NCI-H526 treated with DMSO at 0.1 percent for 48 hours (cell line): ENCODE measurements at regions not wholly inside any gene's neighbourhood (a gene's known extent, or its start where the extent isn't known, plus 50 kb on each side); places are given as distances from the start of the nearest gene placed in this dataset.

Experiments used
- DNase-seq: peaks from one replicate; lab custom pipeline; 2025; lab: John Stamatoyannopoulos, UW

DNA sequence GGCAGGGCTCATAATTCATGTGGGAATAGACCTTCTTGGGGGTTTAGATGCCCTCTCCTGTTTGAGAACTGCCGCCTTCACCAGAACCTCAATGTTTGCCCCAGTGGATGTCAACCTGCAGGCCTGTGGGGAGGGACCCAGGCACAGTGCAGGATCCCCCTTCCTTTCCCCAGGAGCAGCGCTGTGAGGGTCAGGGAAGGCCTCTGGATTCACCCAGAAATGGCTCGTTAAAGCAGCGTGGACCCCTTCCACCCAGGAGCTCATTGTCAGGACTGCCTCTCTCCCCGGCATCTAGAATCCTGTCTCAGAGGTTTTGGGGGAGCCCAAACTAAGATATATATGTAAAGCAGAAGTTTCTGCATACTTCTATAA lies 188.3 kb downstream of the GADD45G start:
- no peak for DNase-seq

DNA sequence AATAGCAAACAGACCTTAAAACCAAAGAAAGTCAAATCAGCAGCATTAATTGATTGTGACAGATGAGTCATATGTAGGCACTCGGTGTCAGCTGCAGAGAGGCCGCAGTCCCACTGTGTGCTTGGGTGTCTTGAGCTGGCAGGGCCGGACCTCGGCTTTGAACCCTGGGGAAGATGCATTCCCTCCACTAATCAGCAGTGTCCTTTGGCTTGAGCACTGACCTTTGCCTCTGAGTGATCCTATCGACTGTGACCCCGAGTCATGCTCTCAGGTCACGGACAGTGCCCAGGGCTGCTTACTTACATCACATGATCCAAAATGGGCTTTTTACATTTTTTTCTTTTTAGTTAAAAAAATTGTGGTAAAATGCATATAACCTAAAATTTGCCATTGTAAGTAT lies 188.7 kb downstream of the GADD45G start:
- DNase-seq = no peak

DNA sequence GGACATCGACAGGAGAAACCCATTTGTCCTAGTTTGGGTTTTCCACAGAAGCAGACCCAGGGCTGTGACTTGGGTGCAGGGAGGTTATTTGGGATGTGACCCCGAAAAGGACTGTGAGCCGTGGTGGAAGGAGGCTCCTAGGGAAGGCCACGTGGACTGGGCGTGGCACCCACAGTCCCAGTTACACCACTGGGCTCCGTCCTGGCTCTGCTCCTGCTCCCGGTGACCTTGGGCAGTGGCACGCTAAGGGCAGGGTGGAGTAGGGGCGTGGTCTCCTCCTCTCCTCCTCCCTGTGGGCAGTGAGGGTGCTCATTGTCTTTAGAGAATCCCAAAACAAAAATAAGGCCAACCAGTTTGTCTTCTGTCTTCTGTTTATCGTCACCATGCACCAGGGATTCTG lies 190.1 kb downstream of the GADD45G start:
- DNase-seq = no peak

DNA sequence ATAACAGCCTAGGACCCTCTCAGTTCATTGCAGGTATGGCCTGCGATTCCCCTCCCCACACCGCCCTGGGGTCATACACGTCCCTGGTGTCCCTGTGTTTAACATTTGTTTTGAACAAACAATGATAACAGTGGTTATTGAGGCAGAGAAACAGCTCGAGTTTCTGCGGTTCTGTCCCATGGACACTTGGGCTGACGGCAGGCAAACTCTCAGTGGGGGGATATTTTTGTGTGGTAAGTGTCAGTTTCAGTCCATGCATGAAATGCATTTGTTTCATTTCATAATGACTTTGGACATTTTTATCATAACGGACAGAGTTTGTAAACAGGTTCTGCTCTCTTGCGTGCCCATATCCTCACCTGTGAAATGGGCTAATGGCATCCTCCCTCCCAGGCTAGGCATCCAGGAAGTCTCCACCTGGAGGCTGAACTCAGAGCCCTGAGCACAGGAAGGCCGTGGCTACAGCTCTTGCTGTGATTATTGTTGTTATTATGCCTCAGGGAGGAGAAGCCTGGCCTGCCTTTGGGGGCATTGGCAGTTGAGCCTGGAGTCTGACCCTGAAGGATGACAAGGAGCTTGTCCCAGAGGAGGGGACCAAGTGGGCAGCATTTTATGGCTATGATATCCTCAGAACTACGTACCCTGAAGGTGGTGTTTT lies 190.9 kb downstream of the GADD45G start:
- no peak for DNase-seq

DNA sequence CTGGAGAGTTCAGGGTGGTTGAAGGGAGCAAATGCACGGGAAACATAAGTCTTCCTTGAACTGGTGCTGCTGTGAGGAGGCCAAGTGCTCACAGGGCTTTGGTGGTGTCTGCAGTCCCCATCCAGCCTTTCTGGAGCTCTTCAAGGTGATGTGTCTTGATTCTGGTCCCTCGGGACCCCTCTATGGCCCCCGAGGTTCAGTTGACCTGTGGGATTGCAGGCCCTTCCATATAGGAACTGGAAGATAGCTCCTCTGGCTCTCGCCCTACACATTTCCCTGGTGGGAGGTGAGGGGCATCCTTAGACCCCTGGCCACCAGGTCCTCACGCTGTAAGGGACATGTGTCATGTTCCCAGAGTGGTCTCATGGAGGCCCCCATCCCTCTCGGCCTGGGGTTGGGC lies 191.8 kb downstream of the GADD45G start:
- no peak for DNase-seq

DNA sequence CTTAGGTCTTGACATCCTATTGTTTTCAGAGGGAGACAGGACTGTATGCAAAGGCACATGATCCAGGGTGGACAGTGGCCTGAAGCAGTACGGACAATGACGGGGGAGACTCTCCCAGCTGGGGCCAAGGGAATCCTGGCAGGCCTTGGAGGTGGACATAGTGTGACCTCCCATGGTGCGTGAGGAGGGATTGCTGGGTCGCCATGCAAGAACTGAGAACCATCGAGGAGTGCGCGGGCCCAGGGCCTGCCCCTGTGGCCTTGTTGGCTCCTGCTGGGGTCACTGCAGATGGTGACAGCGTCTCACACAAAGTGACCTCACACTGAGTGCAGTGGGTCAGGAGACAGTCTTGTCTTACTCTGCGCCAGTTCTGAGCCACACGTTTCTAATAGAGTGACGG lies 192.4 kb downstream of the GADD45G start:
- no peak for DNase-seq

DNA sequence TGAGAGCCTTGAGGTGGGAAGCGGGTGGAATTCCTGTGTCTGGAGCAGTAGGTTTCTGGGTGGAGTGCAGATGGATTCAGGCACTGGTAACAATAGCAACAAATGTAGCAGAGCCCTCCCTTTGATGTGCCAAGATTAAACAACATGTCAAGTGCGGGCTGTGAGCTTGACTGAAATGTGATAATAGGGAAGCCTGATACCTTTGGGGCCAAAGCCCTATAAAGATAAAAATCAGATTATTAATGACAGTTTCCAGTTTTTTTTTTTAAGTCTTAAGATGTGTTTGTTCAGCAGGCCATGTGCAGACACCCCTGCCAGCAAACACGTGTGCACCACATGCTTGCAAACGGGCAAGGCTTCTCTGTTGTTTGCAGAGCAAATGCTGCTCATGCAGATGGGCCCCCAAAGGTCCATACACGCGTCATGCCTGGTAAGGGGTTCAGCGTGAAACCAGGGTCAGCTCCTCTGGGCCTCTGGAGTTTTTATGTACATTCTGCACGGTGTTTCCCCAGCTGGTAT lies 193.2 kb downstream of the GADD45G start:
- DNase-seq = no peak

DNA sequence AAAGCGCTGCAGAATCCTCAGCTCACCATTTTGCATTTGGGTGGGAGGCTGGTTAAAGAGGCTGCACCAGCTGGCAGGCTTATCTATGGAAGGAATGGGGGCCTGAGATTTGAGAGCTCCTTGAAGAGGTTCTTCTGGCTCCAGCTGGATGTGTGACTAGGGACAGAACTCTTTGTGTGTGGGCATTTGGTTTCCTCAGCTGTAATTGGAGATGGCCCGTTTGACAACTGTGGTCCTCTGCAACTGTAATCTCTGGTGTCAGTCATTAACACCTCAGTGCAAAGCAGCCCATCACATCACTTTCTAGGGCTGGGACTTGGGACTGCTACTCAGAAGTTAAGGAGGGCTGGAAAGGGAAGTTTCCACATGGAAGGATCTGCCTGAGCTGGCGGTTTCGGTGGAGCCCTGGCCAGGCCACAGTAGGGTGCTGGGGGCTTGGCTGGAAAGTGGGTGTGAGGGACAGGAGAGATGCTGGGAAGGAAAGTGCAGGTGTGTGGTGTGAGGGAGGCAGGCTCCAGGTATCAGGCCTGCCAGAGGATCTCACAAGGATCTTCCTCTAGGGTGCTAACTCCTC lies 193.8 kb downstream of the GADD45G start:
- no peak for DNase-seq

DNA sequence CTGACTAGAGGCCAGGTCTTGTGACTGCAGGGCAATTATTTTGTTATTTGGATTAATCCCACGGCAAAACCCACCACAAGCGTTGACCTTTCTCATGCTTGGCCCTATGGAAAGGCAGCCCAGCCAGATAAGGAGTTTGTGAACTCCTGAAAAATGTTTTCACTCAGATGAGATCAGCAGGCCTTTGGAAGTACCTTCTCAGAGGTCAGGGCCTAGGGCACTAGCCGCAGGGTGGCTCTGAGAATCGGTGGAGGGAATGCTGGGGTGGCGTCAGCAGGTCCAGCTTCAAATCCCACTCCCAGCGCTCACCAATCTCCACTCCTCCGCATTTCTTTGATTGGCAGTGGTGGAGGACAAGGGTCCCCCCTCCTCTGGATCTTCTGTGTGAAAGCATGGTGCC lies 194.4 kb downstream of the GADD45G start:
- DNase-seq = no peak

DNA sequence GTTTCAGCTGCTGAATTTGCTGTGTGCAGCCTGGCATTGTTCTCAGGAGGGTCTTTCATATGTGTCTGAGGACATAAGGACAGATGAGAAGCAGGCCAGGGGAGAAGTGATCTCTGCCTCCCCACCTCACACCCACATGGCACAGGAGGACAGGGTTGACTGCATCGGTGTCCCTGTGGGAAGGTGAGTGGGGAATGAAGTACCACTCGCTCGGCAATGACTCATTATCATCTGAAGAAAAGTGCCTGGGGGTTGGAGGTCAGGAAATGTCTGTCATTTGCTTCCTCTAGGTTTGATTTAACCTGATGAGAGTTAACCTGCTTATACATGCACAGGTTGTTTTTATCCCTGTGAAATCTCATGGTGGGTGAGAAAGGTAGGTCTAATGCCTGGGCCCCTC lies 195.0 kb downstream of the GADD45G start:
- DNase-seq = no peak

DNA sequence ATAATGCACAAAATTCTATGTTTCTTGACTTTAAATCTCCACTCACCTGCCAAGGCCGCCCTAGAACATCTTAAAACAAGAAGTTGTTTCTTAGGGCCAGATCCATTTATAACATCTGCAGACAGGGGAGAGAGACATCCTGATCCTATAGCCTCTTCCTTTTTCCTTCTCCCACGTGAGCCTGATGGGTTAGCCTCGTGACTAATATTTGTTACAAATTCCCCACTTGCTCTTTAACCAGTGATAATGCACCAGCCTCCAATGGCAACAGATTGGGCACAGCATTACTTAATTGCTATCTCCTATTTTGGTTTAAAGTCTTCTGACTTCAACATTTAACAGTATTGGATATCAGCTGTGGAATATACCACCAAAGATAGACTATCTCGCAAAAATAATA lies 196.5 kb downstream of the GADD45G start:
- no peak for DNase-seq

DNA sequence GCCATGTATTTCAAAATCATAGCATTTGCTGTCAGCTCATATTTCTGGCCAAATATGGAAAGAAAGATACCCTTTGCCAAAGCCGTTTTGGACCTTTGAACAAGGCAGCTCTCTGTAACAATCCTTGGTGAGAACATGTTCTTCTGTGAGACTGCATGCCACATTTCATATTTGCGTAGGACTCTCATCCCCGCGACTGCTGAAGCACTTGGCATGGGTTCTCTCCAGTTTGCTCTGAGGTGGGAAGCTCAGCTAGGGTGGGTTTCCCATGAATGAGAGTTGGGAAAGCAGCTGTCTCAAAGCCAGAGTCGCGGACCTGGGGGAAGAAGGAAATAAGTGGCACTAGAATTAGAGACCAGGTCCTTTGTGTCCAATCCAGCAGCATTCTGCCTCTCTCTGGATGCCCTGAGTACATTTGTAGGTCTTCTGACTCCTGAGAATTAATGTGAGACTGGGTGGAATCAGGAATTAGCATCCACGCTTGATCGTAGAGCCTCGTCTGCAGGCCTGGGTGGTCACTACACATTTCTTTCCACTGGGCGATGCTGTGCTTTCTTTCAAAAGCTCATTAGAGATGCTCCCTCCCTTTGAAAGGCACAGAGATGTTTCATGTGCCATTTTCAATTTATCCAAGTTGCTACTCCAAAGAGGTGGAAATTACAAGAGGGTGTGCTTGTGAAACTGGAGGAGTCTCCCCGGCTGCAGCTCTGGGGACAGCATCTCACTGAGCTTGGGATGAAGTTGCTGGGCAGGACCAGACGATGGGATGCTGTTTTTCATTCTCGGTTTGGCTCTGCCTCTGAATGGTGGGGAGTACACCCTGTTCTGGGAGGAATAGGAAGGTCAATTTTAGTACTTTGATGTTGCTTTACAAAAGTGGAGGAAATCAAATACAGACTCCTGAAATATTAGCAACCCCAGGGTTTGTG lies 197.2 kb downstream of the GADD45G start:
- DNase-seq = no peak

DNA sequence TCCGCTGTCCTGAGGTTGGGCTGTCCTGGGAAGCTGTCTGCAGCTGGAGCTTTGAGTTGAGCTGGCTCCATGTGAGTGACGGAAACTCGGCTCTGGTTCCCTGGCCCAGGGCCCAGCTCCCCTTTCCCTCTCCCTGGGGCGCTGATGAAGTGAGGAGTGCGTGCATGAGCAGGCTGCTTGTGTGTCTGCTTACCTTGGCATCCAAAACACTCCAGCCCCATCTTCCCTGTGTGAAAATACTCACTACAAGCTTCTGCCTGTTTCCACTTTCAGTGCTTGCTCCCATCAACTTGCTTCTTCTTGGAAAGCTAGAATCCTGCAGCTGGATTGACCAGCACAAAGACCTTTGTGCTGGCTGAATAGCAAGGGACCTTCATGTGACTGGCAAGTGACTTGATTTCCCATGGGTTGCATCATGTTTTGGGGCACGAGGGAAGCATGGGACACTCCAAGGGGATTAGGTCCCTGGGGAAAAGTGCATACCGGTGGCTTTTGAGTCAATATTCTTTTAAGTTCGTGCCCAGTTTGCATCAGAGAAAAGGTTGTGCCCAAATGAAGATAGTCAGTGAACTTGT lies 198.1 kb downstream of the GADD45G start:
- no peak for DNase-seq

DNA sequence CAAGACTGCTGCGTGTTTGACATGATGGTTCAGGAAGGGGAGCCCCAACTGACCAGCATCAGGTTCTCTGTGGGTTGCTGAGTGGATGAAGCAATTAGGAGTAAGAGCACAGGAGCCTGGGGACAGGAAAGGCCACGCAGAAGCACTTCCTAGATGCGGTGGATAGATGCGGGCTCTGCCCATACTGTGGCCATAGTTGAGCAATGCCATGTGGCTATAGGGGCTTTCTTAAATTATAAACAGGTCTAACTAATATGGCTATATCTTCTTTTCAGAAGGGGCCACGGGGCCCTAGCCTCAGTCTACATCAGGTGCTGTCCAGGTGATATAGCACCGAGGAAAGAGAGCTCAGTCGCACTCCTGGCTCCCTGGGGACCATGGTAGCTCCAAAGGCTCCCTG lies 198.6 kb downstream of the GADD45G start:
- no peak for DNase-seq

DNA sequence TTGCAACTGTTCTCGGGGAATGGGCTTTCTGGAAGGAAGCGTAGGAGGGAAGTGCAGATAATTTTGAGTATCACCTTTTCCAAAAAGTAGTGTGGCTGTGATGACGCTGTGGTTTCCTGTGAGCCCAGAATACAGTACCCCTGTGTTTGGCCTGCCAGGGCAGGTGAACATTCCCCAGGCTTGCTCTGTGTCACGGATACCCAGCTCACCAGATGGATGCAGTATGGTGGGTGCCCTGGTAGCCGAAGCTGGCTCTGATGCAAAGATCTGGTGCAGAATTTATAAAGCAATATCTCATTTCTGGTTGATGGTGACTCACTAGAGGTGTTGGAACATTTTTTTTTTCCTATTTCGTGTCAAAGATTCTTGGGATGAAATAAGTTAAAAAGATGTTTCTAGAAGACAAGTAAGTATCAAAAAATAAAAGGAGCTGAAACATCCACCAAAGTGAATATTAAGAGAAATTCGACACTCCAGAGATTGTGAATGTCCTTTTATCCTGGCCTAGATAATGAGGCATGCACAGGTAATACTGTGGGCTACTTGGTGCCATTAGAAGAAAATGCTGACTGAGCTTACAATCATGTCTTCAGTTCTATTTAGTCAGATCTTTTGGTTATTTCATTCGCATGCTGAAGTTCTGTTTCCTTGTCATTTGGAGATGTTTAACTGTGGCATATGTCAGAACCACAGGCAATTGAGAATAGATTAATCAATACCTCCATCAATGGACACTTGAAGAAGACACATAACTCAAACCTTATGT lies 200.1 kb downstream of the GADD45G start:
- no peak for DNase-seq

DNA sequence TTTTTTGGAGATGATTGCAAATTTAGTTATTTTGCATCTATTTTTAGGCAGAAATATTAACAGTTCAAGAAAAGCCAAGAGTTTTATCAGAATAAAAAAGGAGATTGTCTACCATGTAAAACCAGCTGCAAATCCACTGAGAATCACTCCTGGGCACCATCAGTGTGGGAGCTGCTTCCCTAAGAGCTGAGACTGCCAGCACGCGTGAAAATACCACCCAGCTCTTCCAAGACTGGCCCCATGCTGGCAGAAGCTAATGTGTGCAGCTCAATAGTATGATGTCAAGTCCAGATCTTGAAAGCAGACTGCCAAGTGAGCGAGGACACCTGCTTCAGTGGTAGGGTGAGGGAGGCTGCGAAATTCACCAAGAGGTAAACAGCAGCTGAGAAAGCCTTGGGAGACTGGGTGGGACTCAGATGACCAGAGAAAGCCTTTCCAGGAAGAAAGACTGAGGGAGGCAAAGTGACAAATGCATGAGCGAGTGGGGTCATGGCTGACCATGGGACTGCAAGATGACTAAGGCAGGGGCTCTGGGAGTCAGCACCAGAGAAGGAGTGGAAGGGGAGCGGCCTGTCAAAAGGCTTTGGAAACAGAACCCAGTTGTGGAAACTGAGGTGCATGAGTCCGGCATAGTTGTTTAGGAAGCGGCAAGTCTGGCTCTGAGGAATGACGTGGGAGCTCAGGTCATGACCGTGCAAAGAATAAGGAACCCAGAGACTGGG lies 200.9 kb downstream of the GADD45G start:
- no peak for DNase-seq

DNA sequence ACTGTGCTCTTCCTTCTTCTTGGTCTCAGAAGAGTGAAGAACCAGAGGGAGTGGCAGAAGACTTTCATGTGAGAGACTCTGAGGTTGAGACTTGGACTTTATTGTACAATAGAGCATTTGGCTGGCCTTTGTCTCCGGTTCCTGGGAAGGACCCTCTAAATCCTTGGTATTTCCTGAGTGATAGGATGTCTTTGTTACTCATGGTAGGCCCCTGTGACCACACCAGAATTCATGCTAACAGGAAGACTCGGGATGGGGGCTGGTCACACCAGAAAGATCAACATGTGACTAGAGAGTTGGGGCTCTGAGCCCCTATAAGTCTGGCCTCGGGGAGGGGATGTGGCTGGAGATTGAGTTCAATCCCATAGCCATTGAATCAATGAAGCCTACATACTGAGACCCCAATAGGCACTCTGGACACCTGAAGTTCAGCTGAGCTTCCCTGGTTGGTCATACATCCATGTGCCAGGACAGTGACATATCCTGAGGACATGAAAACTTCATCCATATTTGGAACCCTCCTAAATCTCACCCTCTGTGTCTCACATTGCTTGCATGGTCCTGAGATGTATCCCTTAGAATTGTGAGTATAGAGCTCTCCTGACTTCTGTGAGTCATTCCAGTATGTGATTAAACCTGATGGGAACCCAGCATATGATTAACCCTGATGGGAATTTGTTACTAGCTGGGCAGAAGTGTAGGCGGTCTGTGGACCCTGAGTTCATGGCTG lies 201.7 kb downstream of the GADD45G start:
- no peak for DNase-seq

DNA sequence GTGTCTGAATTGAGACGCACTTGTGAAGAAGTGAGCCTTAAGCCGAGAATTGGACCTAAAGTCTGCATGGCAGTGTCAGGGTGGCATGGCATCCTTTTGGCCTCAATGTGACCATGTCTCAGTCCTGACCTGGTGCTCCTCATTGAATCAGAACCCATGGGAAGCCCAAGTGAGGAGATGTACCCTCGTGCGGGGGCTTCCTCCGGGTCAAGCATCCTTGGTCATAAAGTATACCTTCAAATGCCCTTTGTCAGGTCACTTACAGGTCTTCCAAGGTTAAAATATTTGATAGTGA lies 202.2 kb downstream of the GADD45G start:
- DNase-seq = no peak

DNA sequence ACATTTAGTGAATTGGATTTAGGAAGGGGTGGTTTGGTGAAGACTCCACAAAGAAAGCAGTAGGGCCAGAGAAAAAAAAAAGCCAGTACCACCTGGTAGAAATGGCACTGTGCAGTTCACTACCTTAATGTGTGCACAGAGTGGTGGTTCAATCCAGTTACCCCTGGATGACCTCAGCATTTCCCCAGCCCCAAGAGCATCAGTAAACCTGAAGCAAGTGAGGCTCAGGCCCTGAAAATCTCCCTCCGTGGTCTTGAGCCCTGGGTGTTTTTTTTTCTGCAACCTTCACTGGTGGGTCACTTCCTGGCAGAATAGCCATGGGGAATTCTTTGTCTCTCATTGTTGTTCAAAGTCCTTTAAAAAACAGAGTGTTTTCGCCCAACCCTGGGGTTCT lies 202.9 kb downstream of the GADD45G start:
- DNase-seq = no peak

DNA sequence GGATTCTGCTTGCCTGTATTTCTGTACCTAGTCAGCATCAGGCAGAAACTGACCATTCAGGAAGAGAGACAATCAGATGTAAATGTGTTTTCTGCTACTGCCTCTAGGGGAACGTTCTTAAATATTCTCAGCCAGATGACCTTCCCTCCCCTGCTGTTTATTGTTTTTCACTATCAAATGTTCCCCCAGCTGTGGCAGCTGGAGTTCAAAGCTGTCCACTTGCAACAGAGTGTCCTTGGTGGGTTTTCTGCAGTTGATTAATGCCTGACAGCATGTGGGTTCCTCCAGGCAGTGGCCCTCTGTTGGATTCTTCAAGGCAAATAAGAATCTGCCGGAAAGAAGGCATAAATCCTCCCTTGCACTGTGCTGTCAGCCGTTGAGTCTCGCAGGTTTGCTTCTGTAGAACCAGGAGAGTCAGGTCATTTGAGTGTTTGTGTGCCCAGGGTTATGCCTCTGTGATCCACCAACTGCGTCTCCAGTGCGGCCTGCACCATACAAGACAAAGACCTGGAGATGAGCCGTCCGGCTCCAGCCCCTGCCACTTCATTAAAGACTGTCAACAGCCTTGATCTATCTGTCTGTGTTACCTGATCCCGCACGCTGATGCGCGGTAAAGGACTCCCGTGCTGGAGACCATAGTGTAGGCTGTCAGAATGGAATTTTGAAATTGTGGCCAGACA lies 203.4 kb downstream of the GADD45G start:
- DNase-seq = no peak
